ENCODE measurements at regions not wholly inside any gene's neighbourhood (a gene's known extent, or its start where the extent isn't known, plus 50 kb on each side); places are given as distances from the start of the nearest gene placed in this dataset.
"Not testable (repeated sequence)": the region's sequence is repeated elsewhere in the genome, so short reads cannot be mapped to it uniquely, and the experiment has no call there.

GRCh38 chr18:5704847-5705246 lies 161.1 kb upstream of the EPB41L3 start:
- Histone ChIP-seq H3K9me3 (ENCODE audit: severe bottlenecking) (no peaks in the 10 kb centered on the region), H3K27me3 (ENCODE audit: insufficient read depth, low read depth, severe bottlenecking) (peaks cover 15% of the 10 kb centered on the region), H3K36me3 (no peaks in the 10 kb centered on the region), H3K27ac (no peak overlapping the region), H3K4me3 (ENCODE audit: low read depth, low read length) (no peak overlapping the region)
- no peak for DNase-seq
- TF ChIP-seq, protein P1, sequence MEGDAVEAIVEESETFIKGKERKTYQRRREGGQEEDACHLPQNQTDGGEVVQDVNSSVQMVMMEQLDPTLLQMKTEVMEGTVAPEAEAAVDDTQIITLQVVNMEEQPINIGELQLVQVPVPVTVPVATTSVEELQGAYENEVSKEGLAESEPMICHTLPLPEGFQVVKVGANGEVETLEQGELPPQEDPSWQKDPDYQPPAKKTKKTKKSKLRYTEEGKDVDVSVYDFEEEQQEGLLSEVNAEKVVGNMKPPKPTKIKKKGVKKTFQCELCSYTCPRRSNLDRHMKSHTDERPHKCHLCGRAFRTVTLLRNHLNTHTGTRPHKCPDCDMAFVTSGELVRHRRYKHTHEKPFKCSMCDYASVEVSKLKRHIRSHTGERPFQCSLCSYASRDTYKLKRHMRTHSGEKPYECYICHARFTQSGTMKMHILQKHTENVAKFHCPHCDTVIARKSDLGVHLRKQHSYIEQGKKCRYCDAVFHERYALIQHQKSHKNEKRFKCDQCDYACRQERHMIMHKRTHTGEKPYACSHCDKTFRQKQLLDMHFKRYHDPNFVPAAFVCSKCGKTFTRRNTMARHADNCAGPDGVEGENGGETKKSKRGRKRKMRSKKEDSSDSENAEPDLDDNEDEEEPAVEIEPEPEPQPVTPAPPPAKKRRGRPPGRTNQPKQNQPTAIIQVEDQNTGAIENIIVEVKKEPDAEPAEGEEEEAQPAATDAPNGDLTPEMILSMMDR (IDR thresholded peaks at IDR 0.05; ENCODE audit: low read depth, low read length), result no peak

DNA sequence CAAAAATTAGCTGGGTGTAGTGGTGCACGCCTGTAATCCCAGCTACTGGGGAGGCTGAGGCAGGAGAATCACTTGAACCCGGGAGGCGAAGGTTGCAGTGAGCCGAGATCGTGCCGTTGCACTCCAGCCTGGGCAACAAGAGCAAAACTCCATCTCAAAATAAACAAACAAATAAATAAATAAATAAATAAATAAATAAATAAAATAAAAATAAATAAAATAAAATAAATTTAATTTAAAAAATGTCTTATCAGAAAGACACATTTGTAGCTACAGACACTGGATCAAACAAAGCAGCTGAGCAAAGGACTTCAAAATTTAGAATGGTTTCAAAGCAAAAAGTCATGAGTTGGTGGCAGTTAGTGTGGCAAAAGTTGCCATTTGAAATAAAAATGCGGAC lies 158.2 kb upstream of the EPB41L3 start:
- not testable (repeated sequence) for H3K27ac ChIP-seq; H3K4me3 ChIP-seq (ENCODE audit: low read depth, low read length); H3K9me3 ChIP-seq (ENCODE audit: severe bottlenecking); DNase-seq; H3K36me3 ChIP-seq; H3K27me3 ChIP-seq (ENCODE audit: insufficient read depth, low read depth, severe bottlenecking)

DNA sequence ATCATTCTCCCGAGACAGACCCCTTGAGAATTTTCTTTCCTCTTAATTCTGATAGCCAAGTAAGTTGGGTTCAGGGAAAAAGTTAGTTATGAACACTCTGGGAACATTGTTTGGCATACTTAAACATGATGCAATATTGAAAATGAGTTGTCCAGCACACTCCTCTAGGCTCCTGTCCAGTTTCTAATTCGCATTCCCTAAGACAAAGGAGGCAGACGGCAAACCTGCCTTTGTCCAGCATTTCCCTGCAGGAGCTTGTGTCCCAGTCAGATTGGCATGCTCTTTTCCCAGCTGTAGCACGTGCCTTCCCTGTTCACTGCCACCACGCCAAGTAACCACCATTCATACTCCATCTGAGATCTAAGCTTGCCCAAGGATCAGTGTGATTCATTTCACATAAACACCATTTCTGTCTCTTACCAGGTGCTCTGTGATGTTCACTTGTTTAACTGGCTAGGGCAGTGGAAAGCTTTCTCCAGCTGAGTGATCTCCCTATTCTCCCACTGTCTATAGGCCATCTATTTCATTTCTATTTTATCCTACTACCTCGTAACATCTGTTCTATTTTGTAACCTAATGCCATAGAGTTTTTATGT lies 150.0 kb upstream of the EPB41L3 start:
- TF ChIP-seq, protein P1 (IDR thresholded peaks at IDR 0.05; ENCODE audit: low read depth, low read length), result no peak
- no peak for DNase-seq

DNA sequence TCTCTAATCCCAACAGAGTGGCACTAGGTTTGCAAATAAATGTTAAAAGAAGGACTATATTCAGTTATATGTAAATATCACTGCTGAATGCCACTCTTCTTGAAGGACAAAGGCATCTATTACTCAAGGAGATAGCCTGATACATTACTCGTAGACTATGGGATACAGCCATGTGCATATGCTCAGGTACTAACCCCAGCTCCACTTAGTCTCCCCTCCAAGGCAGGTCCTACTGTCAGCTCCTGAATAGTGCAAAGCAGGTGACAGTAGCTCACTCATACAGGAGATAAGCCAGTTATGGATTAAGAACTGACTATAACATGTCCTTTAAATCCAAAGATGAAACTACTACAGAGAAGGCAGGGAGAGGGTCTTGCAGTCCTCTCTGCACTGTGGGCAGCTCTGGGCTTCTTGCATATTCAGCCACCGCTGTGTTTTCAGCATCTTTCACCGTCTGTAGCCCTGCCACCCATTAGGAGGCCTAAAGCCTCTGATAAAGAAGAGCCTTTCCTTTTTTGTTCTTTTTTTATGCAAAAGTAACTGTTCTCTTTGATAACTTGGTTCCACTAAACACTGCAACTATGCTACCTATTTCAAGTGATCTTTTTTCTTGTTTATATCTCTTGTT lies 135.1 kb upstream of the EPB41L3 start:
- H3K9me3 ChIP-seq (ENCODE audit: severe bottlenecking), result no peaks in the 10 kb centered on the region
- H3K27ac ChIP-seq, result no peak overlapping the region
- H3K4me3 ChIP-seq (ENCODE audit: low read depth, low read length), result no peak overlapping the region
- peaks cover 12% of the 10 kb centered on the region for H3K27me3 ChIP-seq (ENCODE audit: insufficient read depth, low read depth, severe bottlenecking)
- no peaks in the 10 kb centered on the region for H3K36me3 ChIP-seq
- TF ChIP-seq, protein P1 (IDR thresholded peaks at IDR 0.05; ENCODE audit: low read depth, low read length), result no peak
- DNase-seq, result no peak

More for the DNA sequence above, 150.0 kb upstream of the EPB41L3 start:
- Histone ChIP-seq H3K4me3 (ENCODE audit: low read depth, low read length) (no peak overlapping the region), H3K36me3 (no peaks in the 10 kb centered on the region), H3K27me3 (ENCODE audit: insufficient read depth, low read depth, severe bottlenecking) (peaks cover 13% of the 10 kb centered on the region), H3K27ac (no peak overlapping the region), H3K9me3 (ENCODE audit: severe bottlenecking) (no peaks in the 10 kb centered on the region)

GRCh38 chr18:5678278-5678677 lies 134.5 kb upstream of the EPB41L3 start:
- Histone ChIP-seq H3K27ac (no peak overlapping the region), H3K9me3 (ENCODE audit: severe bottlenecking) (no peaks in the 10 kb centered on the region), H3K36me3 (no peaks in the 10 kb centered on the region), H3K27me3 (ENCODE audit: insufficient read depth, low read depth, severe bottlenecking) (peaks cover 16% of the 10 kb centered on the region), H3K4me3 (ENCODE audit: low read depth, low read length) (no peak overlapping the region)
- TF ChIP-seq, protein P1 (IDR thresholded peaks at IDR 0.05; ENCODE audit: low read depth, low read length), result no peak
- no peak for DNase-seq

DNA sequence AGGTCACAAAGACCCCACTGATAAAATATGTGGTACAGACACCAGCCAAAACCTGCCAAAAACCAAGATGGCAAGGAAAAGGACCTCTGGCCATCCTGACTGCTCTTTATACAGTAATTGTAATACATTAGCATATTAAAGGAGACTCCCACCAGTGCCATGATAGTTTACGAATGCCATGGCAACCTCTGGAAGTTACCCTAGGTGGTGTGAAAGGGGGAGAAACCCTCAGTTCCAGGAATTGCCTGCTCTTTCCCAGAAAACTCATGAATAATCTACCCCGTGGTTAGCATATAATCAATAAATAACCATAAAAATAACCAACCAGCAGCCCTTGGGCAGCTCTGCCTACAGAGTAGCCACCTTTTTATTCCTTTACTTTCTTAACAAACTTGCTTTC lies 129.8 kb upstream of the EPB41L3 start:
- no peak overlapping the region for H3K27ac ChIP-seq
- peaks cover 26% of the 10 kb centered on the region for H3K27me3 ChIP-seq (ENCODE audit: insufficient read depth, low read depth, severe bottlenecking)
- DNase-seq, result no peak
- no peak overlapping the region for H3K4me3 ChIP-seq (ENCODE audit: low read depth, low read length)
- H3K9me3 ChIP-seq (ENCODE audit: severe bottlenecking), result no peaks in the 10 kb centered on the region
- no peaks in the 10 kb centered on the region for H3K36me3 ChIP-seq
- TF ChIP-seq, protein P1 (IDR thresholded peaks at IDR 0.05; ENCODE audit: low read depth, low read length), result no peak
